Transverse colon (tissue), 4 donors: ENCODE measurements at regions not wholly inside any gene's neighbourhood (a gene's known extent, or its start where the extent isn't known, plus 50 kb on each side); places are given as distances from the start of the nearest gene placed in this dataset.
A peak's percentile ranks its signal among the peaks of the same experiment; 100 is the strongest.

Source experiments
- DNase-seq: peaks from one replicate; pipeline ENCODE4 v3.0.0-alpha.2; 2019
- H3K27ac ChIP-seq, 4 donors: fragments of 200-600 bp; sonication (generic); 2 replicates each; pipeline ENCODE4 v1.5.1; 2016 to 2018; ENCODE audit warnings: inconsistent platforms in 4 of 4
- H3K27me3 ChIP-seq: fragments of 200-600 bp; sonication (generic); 2 replicates; pipeline ENCODE4 v1.5.1; 2017; ENCODE audit warnings: inconsistent platforms
- H3K36me3 ChIP-seq, 4 donors: fragments of 200-600 bp; sonication (generic); 2 replicates each; pipeline ENCODE4 v1.5.1; 2017 to 2019; ENCODE audit warnings: inconsistent platforms in 4 of 4
- H3K4me1 ChIP-seq, 4 donors: fragments of 200-600 bp; sonication (generic); 2 replicates each; pipeline ENCODE4 v1.5.1; 2017 to 2020; ENCODE audit warnings: inconsistent platforms in 4 of 4
- H3K4me3 ChIP-seq, 4 donors: fragments of 200-600 bp; sonication (generic); 1 replicate in 1 of 4; 2 replicates in 3 of 4; pipeline versions ENCODE4 v1.5.1 to v1.6.1; 2017 to 2019; ENCODE audit warnings: inconsistent platforms in 4 of 4
- H3K9me3 ChIP-seq, 2 donors: fragments of 200-600 bp; sonication (generic); 2 replicates each; pipeline ENCODE4 v1.5.1; 2017 to 2019; ENCODE audit warnings: inconsistent platforms in 2 of 2
- CTCF ChIP-seq, 5 experiments: fragments of 200-600 bp in 3 of 5; fragments of 450-650 bp in 2 of 5; sonication (generic) in 3 of 5; IDR thresholded peaks; 1 replicate in 2 of 5; 2 replicates in 3 of 5; pipeline ENCODE4 v1.5.1; 2016 to 2017; ENCODE audit warnings: antibody characterized with exemption in 5 of 5, inconsistent platforms in 3 of 5, mild to moderate bottlenecking in 2 of 5, moderate library complexity in 1 of 5
- EP300 ChIP-seq: sonication (generic); formaldehyde crosslinking; IDR thresholded peaks from one replicate; pipeline ENCODE4 v1.6.1; 2017; ENCODE audit warnings: antibody characterized with exemption, low read depth
- POLR2A ChIP-seq: fragments of 450-650 bp; IDR thresholded peaks from one replicate; pipeline ENCODE4 v1.6.1; 2016; ENCODE audit warnings: antibody characterized with exemption, mild to moderate bottlenecking, moderate library complexity
- POLR2AphosphoS5 ChIP-seq, 3 donors: sonication (generic); formaldehyde crosslinking; IDR thresholded peaks; one replicate each; pipeline ENCODE4 v1.6.1; 2016; ENCODE audit warnings: antibody characterized with exemption in 3 of 3
- WGBS, 2 donors: methylation state at CpG; one replicate each; pipeline ENCODE4 v1.1.5; 2018; ENCODE audit warnings: low coverage in 1 of 2; 5-methylcytosine and 5-hydroxymethylcytosine counted together
- in situ Hi-C, 4 donors: fragments of 200-750 bp; cut with MboI; loops; one replicate each; pipeline versions ENCODE4 v1.15.0 to v1.15.1; 2017; ENCODE audit warnings: low sequenced_read_pairs in 3 of 4, low pct_ligation_motif_present in 1 of 4, low pct_unique_long_range_greater_than_20kb in 1 of 4
- intact Hi-C: fragments of 100-400 bp; cut with DNase I; formaldehyde crosslinking; loops from one replicate; pipeline ENCODE4 v1.15.1; 2023; ENCODE audit warnings: low total_unique reads

- H3K27ac ChIP-seq, result peak overlapping the region in 3 of 4 donors; percentile 14 to 36 (median 24)
- TF ChIP-seq EP300, result no peak
- no peak for TF ChIP-seq POLR2AphosphoS5 (IDR thresholded peaks at IDR 0.05)
- TF ChIP-seq CTCF (IDR thresholded peaks at IDR 0.05), result no peak
- no peak for TF ChIP-seq POLR2A
- 66 to 69% methylated on average over 6 to 7 of the region's 7 CpGs for WGBS, 2 donors
- peaks cover 0 to 5% (median 0%) of the 10 kb centered on the region in 4 donors for H3K4me1 ChIP-seq
- H3K27me3 ChIP-seq, result no peaks in the 10 kb centered on the region
- intact Hi-C loops, result no loop called here
- in situ Hi-C loops, result no loop called here
- no peak overlapping the region for H3K4me3 ChIP-seq
- no peaks in the 10 kb centered on the region for H3K9me3 ChIP-seq
- DNase-seq, result no peak
- no peaks in the 10 kb centered on the region for H3K36me3 ChIP-seq
These were observed 195.4 kb upstream of the CWC22 start for GRCh38 chr2:180202467-180202951.

DNA sequence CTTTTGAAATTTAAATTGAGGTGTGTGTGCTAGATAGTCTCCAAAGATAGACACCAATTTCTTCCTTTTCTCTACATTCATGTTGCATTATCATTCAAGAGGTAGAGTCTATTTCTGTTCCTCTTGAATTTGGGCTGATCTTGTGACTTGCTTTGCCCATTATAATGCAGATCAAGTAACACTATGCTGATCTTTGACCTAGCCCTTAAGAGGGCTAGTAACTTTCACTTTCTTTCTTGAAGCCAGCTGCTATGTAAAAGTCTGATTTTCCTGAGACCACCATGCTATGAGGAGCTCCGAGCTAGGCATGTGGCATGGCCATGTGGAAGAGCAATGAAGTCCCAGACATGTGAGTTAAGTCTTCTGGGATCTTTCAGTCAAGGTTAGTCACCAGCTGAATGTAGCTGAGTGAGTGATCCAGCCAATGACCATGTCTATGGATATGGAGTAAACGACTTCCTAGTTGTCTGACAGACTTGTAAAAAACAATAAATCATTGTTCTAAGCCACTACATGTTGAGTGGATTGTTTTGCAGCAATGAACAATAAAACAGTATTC is 189.4 kb upstream of the CWC22 start:
- 27 to 56% methylated on average over 2 of the region's 2 CpGs for WGBS, 2 donors
- Histone ChIP-seq H3K9me3 (no peaks in the 10 kb centered on the region), H3K27ac (no peak overlapping the region), H3K4me1 (no peaks in the 10 kb centered on the region), H3K36me3 (no peaks in the 10 kb centered on the region), H3K4me3 (no peak overlapping the region), H3K27me3 (no peaks in the 10 kb centered on the region)
- no peak for TF ChIP-seq CTCF (IDR thresholded peaks at IDR 0.05)
- no peak for TF ChIP-seq POLR2A
- TF ChIP-seq POLR2AphosphoS5 (IDR thresholded peaks at IDR 0.05), result no peak
- no peak for TF ChIP-seq EP300
- no peak for DNase-seq
- in situ Hi-C loops, result no loop called here
- intact Hi-C loops, result no loop called here

DNA sequence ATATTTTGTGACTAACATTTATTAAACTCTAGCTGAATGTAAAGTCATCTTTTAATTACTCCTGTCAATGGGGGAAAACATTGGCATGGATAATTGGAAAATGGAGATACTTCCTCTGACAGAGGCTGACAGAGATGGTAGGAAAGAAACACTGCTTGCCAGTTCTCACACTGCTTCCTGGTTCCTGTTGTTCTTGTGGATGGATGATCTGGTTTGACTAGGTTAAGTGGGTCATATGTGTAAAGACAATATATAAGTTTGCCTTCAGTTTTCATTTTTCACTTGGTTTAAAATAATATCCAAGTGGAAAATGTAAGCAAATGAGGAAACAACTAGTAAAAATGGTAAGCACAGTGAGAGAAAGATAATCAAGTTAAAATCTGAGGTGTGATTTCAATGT is 188.8 kb upstream of the CWC22 start:
- in situ Hi-C loops (no loop called here), intact Hi-C loops (no loop called here)
- no peak overlapping the region for H3K27ac ChIP-seq
- no peaks in the 10 kb centered on the region for H3K9me3 ChIP-seq
- TF ChIP-seq EP300 (no peak), POLR2AphosphoS5 (IDR thresholded peaks at IDR 0.05) (no peak), POLR2A (no peak), CTCF (IDR thresholded peaks at IDR 0.05) (no peak)
- DNase-seq, result no peak
- H3K4me1 ChIP-seq, result no peaks in the 10 kb centered on the region
- H3K27me3 ChIP-seq, result no peaks in the 10 kb centered on the region
- H3K36me3 ChIP-seq, result no peaks in the 10 kb centered on the region
- no peak overlapping the region for H3K4me3 ChIP-seq

DNA sequence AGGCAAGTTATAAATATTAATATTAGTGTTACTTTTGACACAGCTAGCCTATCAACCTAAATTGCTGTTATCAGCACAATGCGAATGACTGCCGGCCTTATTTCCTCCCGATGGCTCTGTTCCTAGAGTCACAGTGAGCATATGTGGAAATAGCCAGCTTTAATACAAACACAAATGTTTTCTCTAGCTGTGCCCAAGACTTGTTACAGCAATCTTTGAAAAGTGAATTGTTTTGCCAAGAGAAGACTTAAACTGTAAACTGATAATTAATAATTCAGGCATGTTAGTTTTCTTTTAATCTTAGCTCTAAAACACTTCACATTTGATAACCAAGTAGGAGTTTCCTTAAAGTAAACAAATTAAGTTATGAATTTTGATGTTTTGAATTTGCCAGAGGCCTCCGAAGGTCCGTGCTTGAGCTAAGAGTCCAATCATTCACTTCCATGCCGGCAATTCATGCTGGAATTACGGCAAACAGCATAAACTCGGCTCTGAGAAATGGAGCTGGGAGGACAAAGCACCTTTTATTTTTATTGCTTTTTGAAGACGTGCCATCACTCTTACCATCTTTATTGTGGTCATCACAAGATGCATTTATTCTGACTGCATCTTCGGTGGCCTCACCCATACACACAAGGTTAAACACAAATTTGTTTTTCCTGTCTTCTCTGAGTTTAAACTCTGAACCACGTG is 184.5 kb upstream of the CWC22 start:
- H3K27ac ChIP-seq, result peak overlapping the region in 3 of 4 donors; percentile 2 to 23 (median 14)
- no peaks in the 10 kb centered on the region for H3K36me3 ChIP-seq
- DNase-seq, result no peak
- intact Hi-C loops (no loop called here), in situ Hi-C loops (no loop called here)
- H3K27me3 ChIP-seq, result no peaks in the 10 kb centered on the region
- H3K4me1 ChIP-seq, result no peaks in the 10 kb centered on the region
- 37 to 49% methylated on average over 8 to 11 of the region's 11 CpGs for WGBS, 2 donors
- H3K9me3 ChIP-seq, result no peaks in the 10 kb centered on the region
- TF ChIP-seq EP300 (no peak), POLR2A (no peak), CTCF (IDR thresholded peaks at IDR 0.05) (no peak), POLR2AphosphoS5 (IDR thresholded peaks at IDR 0.05) (no peak)
- no peak overlapping the region for H3K4me3 ChIP-seq
